WTC11 (cell line): ENCODE measurements at regions not wholly inside any gene's neighbourhood (a gene's known extent, or its start where the extent isn't known, plus 50 kb on each side); places are given as distances from the start of the nearest gene placed in this dataset.

Source experiments
- ATAC-seq: fragments of 200-7000 bp; cut with Tn5 transposase; 2 replicates; pipeline ENCODE4 v1.10.0; 2021; ENCODE audit warnings: mild to moderate bottlenecking, moderate library complexity
- CTCF ChIA-PET: fragments of 300-600 bp; sonication (Branson Sonifier 250); formaldehyde crosslinking; loops from one replicate; lab custom pipeline; 2021; ENCODE audit warnings: antibody characterized with exemption; lab: Charles Lee
- POLR2A ChIA-PET: fragments of 350-600 bp; sonication (Branson Sonifier 250); formaldehyde crosslinking; loops from one replicate; lab custom pipeline; 2021; ENCODE audit warnings: antibody characterized with exemption; lab: Charles Lee
- DNase-seq: peaks from one replicate; pipeline ENCODE4 v3.0.0; 2021; ENCODE audit warnings: low spot score
- H3K27ac Mint-ChIP-seq: 2 replicates; pipeline ENCODE4 v1.8.0; 2021; ENCODE audit warnings: mixed read lengths
- H3K27me3 Mint-ChIP-seq: 2 replicates; pipeline ENCODE4 v1.8.0; 2021; ENCODE audit warnings: low read depth, mild to moderate bottlenecking, moderate library complexity, mixed read lengths
- H3K36me3 Mint-ChIP-seq: 2 replicates; pipeline ENCODE4 v1.8.0; 2021; ENCODE audit warnings: mixed read lengths
- H3K4me1 Mint-ChIP-seq: 2 replicates; pipeline ENCODE4 v1.8.0; 2022; ENCODE audit warnings: mixed read lengths
- H3K4me3 Mint-ChIP-seq: 2 replicates; pipeline ENCODE4 v1.8.0; 2021; ENCODE audit warnings: mild to moderate bottlenecking, moderate library complexity, mixed read lengths
- H3K9me3 Mint-ChIP-seq: 2 replicates; pipeline ENCODE4 v1.8.0; 2021; ENCODE audit warnings: mixed read lengths
- ATF6 ChIP-seq: sonication (generic); formaldehyde crosslinking; IDR thresholded peaks from 2 replicates; pipeline ENCODE4 v1.8.1; 2023; ENCODE audit warnings: mild to moderate bottlenecking, missing genetic modification reagents
- ELF4 ChIP-seq: sonication (generic); formaldehyde crosslinking; IDR thresholded peaks from 2 replicates; pipeline ENCODE4 v1.8.1; 2022; ENCODE audit warnings: low read depth, mild to moderate bottlenecking, moderate library complexity, missing genetic modification reagents
- ETV6 ChIP-seq: sonication (generic); formaldehyde crosslinking; IDR thresholded peaks from 2 replicates; pipeline ENCODE4 v1.8.1; 2022; ENCODE audit warnings: mild to moderate bottlenecking, missing genetic modification reagents
- FOXJ3 ChIP-seq: sonication (generic); formaldehyde crosslinking; IDR thresholded peaks from 2 replicates; pipeline ENCODE4 v1.9.0; 2021; ENCODE audit warnings: missing genetic modification reagents, mild to moderate bottlenecking, borderline replicate concordance
- GABPB1 ChIP-seq: sonication (generic); formaldehyde crosslinking; IDR thresholded peaks from 2 replicates; pipeline ENCODE4 v1.8.1; 2023; ENCODE audit warnings: mild to moderate bottlenecking, missing genetic modification reagents
- GTF2I ChIP-seq: fragments of 250-450 bp; sonication (Bioruptor Pico); conservative IDR thresholded peaks from 2 replicates; pipeline ENCODE4 v1.4.0; 2021; ENCODE audit warnings: mild to moderate bottlenecking
- IRF2 ChIP-seq: sonication (generic); formaldehyde crosslinking; IDR thresholded peaks from 2 replicates; pipeline ENCODE4 v1.8.0; 2022; ENCODE audit warnings: low read depth, missing genetic modification reagents, borderline replicate concordance
- KAT7 ChIP-seq: sonication (generic); formaldehyde crosslinking; IDR thresholded peaks from 2 replicates; pipeline ENCODE4 v1.8.1; 2023; ENCODE audit warnings: missing genetic modification reagents, mild to moderate bottlenecking, borderline replicate concordance
- NR1H2 ChIP-seq: sonication (generic); formaldehyde crosslinking; IDR thresholded peaks from 2 replicates; pipeline ENCODE4 v1.9.0; 2021; ENCODE audit warnings: mild to moderate bottlenecking, moderate library complexity, missing genetic modification reagents
- NR3C1 ChIP-seq: sonication (generic); formaldehyde crosslinking; conservative IDR thresholded peaks from 2 replicates; pipeline ENCODE4 v1.8.1; 2023; ENCODE audit warnings: low read depth, mild to moderate bottlenecking, missing genetic modification reagents
- RORB ChIP-seq: fragments of 250-450 bp; sonication (Bioruptor Pico); IDR thresholded peaks from 2 replicates; pipeline ENCODE4 v1.9.0; 2021; ENCODE audit warnings: mild to moderate bottlenecking
- TEAD4 ChIP-seq: sonication (generic); formaldehyde crosslinking; IDR thresholded peaks from 2 replicates; pipeline ENCODE4 v1.8.0; 2022; ENCODE audit warnings: mild to moderate bottlenecking, missing genetic modification reagents
- ZNF219 ChIP-seq: sonication (generic); formaldehyde crosslinking; IDR thresholded peaks from 2 replicates; pipeline ENCODE4 v1.8.0; 2023; ENCODE audit warnings: missing genetic modification reagents, mild to moderate bottlenecking, borderline replicate concordance
- ZNF232 ChIP-seq: sonication (generic); formaldehyde crosslinking; IDR thresholded peaks from 2 replicates; pipeline ENCODE4 v1.8.0; 2022; ENCODE audit warnings: mild to moderate bottlenecking, missing genetic modification reagents
- ZNF263 ChIP-seq: sonication (generic); formaldehyde crosslinking; IDR thresholded peaks from 2 replicates; pipeline ENCODE4 v1.8.1; 2022; ENCODE audit warnings: low read depth, mild to moderate bottlenecking, moderate library complexity, missing genetic modification reagents
- ZNF396 ChIP-seq: fragments of 250-450 bp; sonication (Bioruptor Pico); IDR thresholded peaks from 2 replicates; pipeline ENCODE4 v1.8.0; 2021; ENCODE audit warnings: mild to moderate bottlenecking, moderate library complexity, borderline replicate concordance
- ZNF416 ChIP-seq: fragments of 250-450 bp; sonication (Bioruptor Pico); IDR thresholded peaks from 2 replicates; pipeline ENCODE4 v1.9.0; 2021; ENCODE audit warnings: mild to moderate bottlenecking, inconsistent platforms
- ZNF423 ChIP-seq: fragments of 250-450 bp; sonication (Bioruptor Pico); IDR thresholded peaks from 2 replicates; pipeline ENCODE4 v2.1.2; 2022; ENCODE audit warnings: mild to moderate bottlenecking, moderate library complexity
- ZNF512 ChIP-seq: sonication (generic); formaldehyde crosslinking; IDR thresholded peaks from 2 replicates; pipeline ENCODE4 v1.8.1; 2022; ENCODE audit warnings: missing genetic modification reagents, borderline replicate concordance
- TF ChIP-seq, protein P1 (sequence below): sonication (generic); formaldehyde crosslinking; IDR thresholded peaks from 2 replicates; pipeline ENCODE4 v1.8.1; 2023; ENCODE audit warnings: mild to moderate bottlenecking, moderate library complexity, missing genetic modification reagents
- TF ChIP-seq, protein P2 (sequence below): sonication (generic); formaldehyde crosslinking; IDR thresholded peaks from 2 replicates; pipeline ENCODE4 v1.8.0; 2022; ENCODE audit warnings: mild to moderate bottlenecking, missing genetic modification reagents
- TF ChIP-seq, protein P3 (sequence below): sonication (generic); formaldehyde crosslinking; IDR thresholded peaks from 2 replicates; pipeline ENCODE4 v1.8.1; 2022; ENCODE audit warnings: low read depth, mild to moderate bottlenecking, moderate library complexity, missing genetic modification reagents, borderline replicate concordance
- TF ChIP-seq, protein P4 (sequence below): sonication (generic); formaldehyde crosslinking; IDR thresholded peaks from 2 replicates; pipeline ENCODE4 v1.8.1; 2023; ENCODE audit warnings: mild to moderate bottlenecking, missing genetic modification reagents, moderate library complexity
- TF ChIP-seq, protein P5 (sequence below): fragments of 250-450 bp; sonication (Bioruptor Pico); IDR thresholded peaks from 2 replicates; pipeline ENCODE4 v1.9.0; 2021; ENCODE audit warnings: moderate library complexity, mild to moderate bottlenecking, inconsistent platforms, borderline replicate concordance

DNA sequence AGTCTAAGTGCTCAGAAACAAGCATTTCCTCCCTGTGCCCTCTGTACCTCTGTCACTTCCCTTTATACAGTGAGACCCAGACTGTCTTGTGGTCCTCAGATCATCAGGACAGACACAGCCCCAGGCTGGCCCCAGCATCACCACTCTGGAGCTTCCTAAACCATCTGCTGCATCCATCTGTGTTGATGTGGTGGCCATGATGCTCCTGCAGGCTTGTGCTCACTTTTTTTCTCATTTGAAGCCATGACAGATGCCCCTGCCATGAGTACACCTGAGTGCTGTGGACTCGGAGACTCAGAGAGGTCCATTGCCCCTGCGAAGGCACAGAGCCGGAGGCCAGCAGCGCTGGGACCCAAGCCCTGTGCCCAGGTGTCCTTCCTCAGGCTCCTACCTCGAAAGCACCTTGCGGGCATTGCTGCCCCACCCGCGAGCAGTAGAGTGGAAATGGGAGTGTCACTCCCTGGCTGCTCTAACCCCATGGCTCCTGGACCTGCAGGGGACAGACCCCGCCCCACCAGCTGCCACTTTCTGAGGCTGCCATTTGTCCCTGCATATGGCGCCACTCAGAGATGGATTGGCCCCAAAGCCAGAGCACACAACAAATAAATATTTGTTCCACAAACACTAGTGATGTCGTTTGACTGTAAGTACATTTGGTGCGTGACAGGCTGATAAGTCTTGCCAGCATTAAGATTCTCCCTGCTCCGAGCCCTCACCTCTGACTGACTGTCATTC lies 593.5 kb downstream of the TBC1D22A start:
- no peak overlapping the region for H3K4me3 Mint-ChIP-seq
- CTCF ChIA-PET = no interaction called here
- TF ChIP-seq TEAD4 (CRISPR knock-in tag) (no peak), ZNF219 (CRISPR knock-in tag) (no peak), KAT7 (CRISPR knock-in tag) (no peak), ZNF263 (no peak), ZNF396 (CRISPR knock-in tag) (no peak), GTF2I (no peak), ZNF232 (no peak), NR1H2 (CRISPR knock-in tag) (no peak), FOXJ3 (no peak), ELF4 (CRISPR knock-in tag) (no peak), RORB (CRISPR knock-in tag) (no peak), IRF2 (no peak), NR3C1 (CRISPR knock-in tag) (no peak), ZNF512 (CRISPR knock-in tag) (no peak), ZNF416 (CRISPR knock-in tag) (no peak)
- TF ChIP-seq, protein P1, sequence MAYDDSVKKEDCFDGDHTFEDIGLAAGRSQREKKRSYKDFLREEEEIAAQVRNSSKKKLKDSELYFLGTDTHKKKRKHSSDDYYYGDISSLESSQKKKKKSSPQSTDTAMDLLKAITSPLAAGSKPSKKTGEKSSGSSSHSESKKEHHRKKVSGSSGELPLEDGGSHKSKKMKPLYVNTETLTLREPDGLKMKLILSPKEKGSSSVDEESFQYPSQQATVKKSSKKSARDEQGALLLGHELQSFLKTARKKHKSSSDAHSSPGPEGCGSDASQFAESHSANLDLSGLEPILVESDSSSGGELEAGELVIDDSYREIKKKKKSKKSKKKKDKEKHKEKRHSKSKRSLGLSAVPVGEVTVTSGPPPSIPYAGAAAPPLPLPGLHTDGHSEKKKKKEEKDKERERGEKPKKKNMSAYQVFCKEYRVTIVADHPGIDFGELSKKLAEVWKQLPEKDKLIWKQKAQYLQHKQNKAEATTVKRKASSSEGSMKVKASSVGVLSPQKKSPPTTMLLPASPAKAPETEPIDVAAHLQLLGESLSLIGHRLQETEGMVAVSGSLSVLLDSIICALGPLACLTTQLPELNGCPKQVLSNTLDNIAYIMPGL (CRISPR knock-in tag) = no peak
- TF ChIP-seq, protein P2, sequence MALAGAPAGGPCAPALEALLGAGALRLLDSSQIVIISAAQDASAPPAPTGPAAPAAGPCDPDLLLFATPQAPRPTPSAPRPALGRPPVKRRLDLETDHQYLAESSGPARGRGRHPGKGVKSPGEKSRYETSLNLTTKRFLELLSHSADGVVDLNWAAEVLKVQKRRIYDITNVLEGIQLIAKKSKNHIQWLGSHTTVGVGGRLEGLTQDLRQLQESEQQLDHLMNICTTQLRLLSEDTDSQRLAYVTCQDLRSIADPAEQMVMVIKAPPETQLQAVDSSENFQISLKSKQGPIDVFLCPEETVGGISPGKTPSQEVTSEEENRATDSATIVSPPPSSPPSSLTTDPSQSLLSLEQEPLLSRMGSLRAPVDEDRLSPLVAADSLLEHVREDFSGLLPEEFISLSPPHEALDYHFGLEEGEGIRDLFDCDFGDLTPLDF (CRISPR knock-in tag) = no peak
- TF ChIP-seq, protein P3, sequence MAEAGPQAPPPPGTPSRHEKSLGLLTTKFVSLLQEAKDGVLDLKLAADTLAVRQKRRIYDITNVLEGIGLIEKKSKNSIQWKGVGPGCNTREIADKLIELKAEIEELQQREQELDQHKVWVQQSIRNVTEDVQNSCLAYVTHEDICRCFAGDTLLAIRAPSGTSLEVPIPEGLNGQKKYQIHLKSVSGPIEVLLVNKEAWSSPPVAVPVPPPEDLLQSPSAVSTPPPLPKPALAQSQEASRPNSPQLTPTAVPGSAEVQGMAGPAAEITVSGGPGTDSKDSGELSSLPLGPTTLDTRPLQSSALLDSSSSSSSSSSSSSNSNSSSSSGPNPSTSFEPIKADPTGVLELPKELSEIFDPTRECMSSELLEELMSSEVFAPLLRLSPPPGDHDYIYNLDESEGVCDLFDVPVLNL (CRISPR knock-in tag) = no peak
- POLR2A ChIA-PET = no interaction called here
- ATAC-seq (no peak), DNase-seq (no peak)
- peaks cover 24% of the 10 kb centered on the region for H3K36me3 Mint-ChIP-seq
- no peaks in the 10 kb centered on the region for H3K4me1 Mint-ChIP-seq
- H3K27ac Mint-ChIP-seq = no peak overlapping the region
- no peaks in the 10 kb centered on the region; the same call in 1 of the 2 replicates for H3K27me3 Mint-ChIP-seq
- peaks cover 46% of the 10 kb centered on the region for H3K9me3 Mint-ChIP-seq

- Mint-ChIP-seq H3K27ac (no peak overlapping the region), H3K27me3 (peaks cover 5% of the 10 kb centered on the region), H3K4me3 (no peak overlapping the region), H3K4me1 (no peaks in the 10 kb centered on the region), H3K9me3 (peaks cover 45% of the 10 kb centered on the region), H3K36me3 (peaks cover 26% of the 10 kb centered on the region)
- DNase-seq (no peak), ATAC-seq (no peak)
- POLR2A ChIA-PET = no interaction called here
- CTCF ChIA-PET = no interaction called here
- TF ChIP-seq, protein P4, sequence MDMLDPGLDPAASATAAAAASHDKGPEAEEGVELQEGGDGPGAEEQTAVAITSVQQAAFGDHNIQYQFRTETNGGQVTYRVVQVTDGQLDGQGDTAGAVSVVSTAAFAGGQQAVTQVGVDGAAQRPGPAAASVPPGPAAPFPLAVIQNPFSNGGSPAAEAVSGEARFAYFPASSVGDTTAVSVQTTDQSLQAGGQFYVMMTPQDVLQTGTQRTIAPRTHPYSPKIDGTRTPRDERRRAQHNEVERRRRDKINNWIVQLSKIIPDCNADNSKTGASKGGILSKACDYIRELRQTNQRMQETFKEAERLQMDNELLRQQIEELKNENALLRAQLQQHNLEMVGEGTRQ (CRISPR knock-in tag) = no peak
- no peak for TF ChIP-seq ZNF263
- no peak for TF ChIP-seq ETV6
- TF ChIP-seq ATF6 = no peak
- no peak for TF ChIP-seq ZNF423 (CRISPR knock-in tag)
- no peak for TF ChIP-seq NR3C1 (CRISPR knock-in tag)
- TF ChIP-seq, protein P5, sequence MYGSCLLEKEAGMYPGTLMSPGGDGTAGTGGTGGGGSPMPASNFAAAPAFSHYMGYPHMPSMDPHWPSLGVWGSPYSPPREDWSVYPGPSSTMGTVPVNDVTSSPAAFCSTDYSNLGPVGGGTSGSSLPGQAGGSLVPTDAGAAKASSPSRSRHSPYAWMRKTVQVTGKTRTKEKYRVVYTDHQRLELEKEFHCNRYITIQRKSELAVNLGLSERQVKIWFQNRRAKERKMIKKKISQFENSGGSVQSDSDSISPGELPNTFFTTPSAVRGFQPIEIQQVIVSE (CRISPR knock-in tag) = no peak
- TF ChIP-seq GABPB1 (CRISPR knock-in tag) = no peak
Measured at GRCh38 chr22:47355388-47355725, 592.9 kb downstream of the TBC1D22A start.
